K562 (cell line): ENCODE measurements at regions not wholly inside any gene's neighbourhood (a gene's known extent, or its start where the extent isn't known, plus 50 kb on each side); places are given as distances from the start of the nearest gene placed in this dataset.

Source experiments
- ATAC-seq: fragments of 200-7000 bp; cut with Tn5 transposase; 3 replicates; pipeline ENCODE4 v1.9.1; 2020; ENCODE audit warnings: moderate library complexity
- BruUV-seq: library from RNA; stranded (reverse); fragments of 400-500 nt; replicated peaks from 2 replicates; lab custom pipeline; 2021; lab: Mats Ljungman, UMichigan
- CTCF ChIA-PET: fragments of 300-600 bp; formaldehyde crosslinking; extraction: SDS; loops from one replicate; lab custom pipeline; 2021; ENCODE audit warnings: low intra/inter-chr PET ratio; lab: Yijun Ruan, JAX
- POLR2A ChIA-PET: fragments of 300-600, 350-650 bp; sonication (Branson Sonifier 250); formaldehyde crosslinking; extraction: SDS; loops from one replicate; lab custom pipeline; 2021; ENCODE audit warnings: antibody characterized with exemption, inconsistent platforms; lab: Yijun Ruan, JAX
- DNase-seq, 4 experiments: peaks; one replicate each; pipeline versions ENCODE4 v3.0.0 to v3.0.0-alpha.2; 2011 to 2018; ENCODE audit warnings: low spot score in 3 of 4, mixed read lengths in 3 of 4; ENCODE audit errors: extremely low read depth in 1 of 4
- FAIRE-seq: peaks from 2 replicates; lab custom pipeline; 2011; peaks lifted over from hg19 to GRCh38; lab: Jason Lieb, UNC
- H2AFZ ChIP-seq: 2 replicates; pipeline ENCODE4 v1.6.0; 2011; ENCODE audit warnings: low read depth, low read length, control low read depth, inconsistent platforms
- H3K27ac ChIP-seq: fragments of 200-600 bp; 3 replicates; pipeline ENCODE4 v1.8.0; 2011; ENCODE audit warnings: low read depth, mild to moderate bottlenecking, control low read depth, inconsistent platforms, low read length, moderate library complexity, mixed read lengths; ENCODE audit errors: extremely low read depth
- H3K27me3 ChIP-seq, 2 experiments: fragments of 300-600 bp in 1 of 2; 2 replicates in 1 of 2; 3 replicates in 1 of 2; pipeline versions ENCODE4 v1.6.0 to v1.8.0; 2011; ENCODE audit warnings: inconsistent platforms in 2 of 2, low read length in 2 of 2, mild to moderate bottlenecking in 1 of 2, mixed read lengths in 1 of 2, moderate library complexity in 1 of 2; ENCODE audit not compliant: control insufficient read depth in 2 of 2, insufficient read depth in 2 of 2
- H3K36me3 ChIP-seq: fragments of 300-600 bp; 3 replicates; pipeline ENCODE4 v1.8.0; 2011; ENCODE audit warnings: mild to moderate bottlenecking, low read length, inconsistent platforms; ENCODE audit not compliant: control insufficient read depth, insufficient read depth
- H3K4me1 ChIP-seq, 2 experiments: fragments of 200-600 bp in 1 of 2; replicated peaks in 1 of 2; 2 replicates in 1 of 2; 3 replicates in 1 of 2; pipeline versions ENCODE4 v1.5.1 to v1.8.0; 2011; ENCODE audit warnings: inconsistent platforms in 2 of 2, low read length in 2 of 2, mild to moderate bottlenecking in 1 of 2, mixed read lengths in 1 of 2, moderate library complexity in 1 of 2; ENCODE audit not compliant: control insufficient read depth in 2 of 2, insufficient read depth in 2 of 2
- H3K4me2 ChIP-seq: 2 replicates; pipeline ENCODE4 v1.6.1; 2011; ENCODE audit warnings: low read length, control low read depth, inconsistent platforms, mixed read lengths; ENCODE audit not compliant: insufficient read depth
- H3K4me3 ChIP-seq: fragments of 200-600 bp; sonication (generic), shearing (Covaris generic); 2 replicates; pipeline ENCODE4 v1.5.1; 2016; ENCODE audit warnings: control low read depth, inconsistent platforms
- H3K79me2 ChIP-seq: fragments of 200-600 bp; 3 replicates; pipeline ENCODE4 v1.8.0; 2011; ENCODE audit warnings: low read length, inconsistent platforms; ENCODE audit not compliant: control insufficient read depth, insufficient read depth
- H3K9ac ChIP-seq, 2 experiments: 2 replicates each; pipeline versions ENCODE4 v1.6.0 to v1.6.1; 2011; ENCODE audit warnings: low read depth in 2 of 2, low read length in 2 of 2, control low read depth in 1 of 2, inconsistent platforms in 1 of 2, mild to moderate bottlenecking in 1 of 2, mixed read lengths in 1 of 2; ENCODE audit not compliant: insufficient read depth in 1 of 2
- H3K9me1 ChIP-seq: one replicate; pipeline ENCODE4 v1.6.0; 2011; ENCODE audit warnings: inconsistent platforms, mild to moderate bottlenecking, low read length, moderate library complexity; ENCODE audit not compliant: control insufficient read depth, insufficient read depth
- H3K9me3 ChIP-seq: replicated peaks from 2 replicates; pipeline ENCODE4 v1.5.1; 2011; ENCODE audit warnings: low read depth, low read length, inconsistent platforms; ENCODE audit not compliant: control insufficient read depth, insufficient read depth
- H4K20me1 ChIP-seq: replicated peaks from 2 replicates; pipeline ENCODE4 v1.6.1; 2011; ENCODE audit warnings: low read length, inconsistent platforms, mixed read lengths; ENCODE audit not compliant: control insufficient read depth, insufficient read depth
- BRD4 ChIP-seq: fragments of 200-600 bp; sonication (generic); IDR thresholded peaks from 2 replicates; pipeline ENCODE4 v1.6.1; 2017; ENCODE audit warnings: inconsistent platforms
- DDX20 ChIP-seq: fragments of 450-650 bp; IDR thresholded peaks from 2 replicates; pipeline ENCODE4 v1.6.1; 2016; ENCODE audit warnings: missing genetic modification characterization, low read depth, mild to moderate bottlenecking, missing compliant biosample characterization, moderate library complexity
- ESRRB ChIP-seq: fragments of 250-450 bp; sonication (Bioruptor Pico); IDR thresholded peaks from 2 replicates; pipeline ENCODE4 v1.5.0; 2020; ENCODE audit warnings: mild to moderate bottlenecking, moderate library complexity, borderline replicate concordance
- JUND ChIP-seq, 2 experiments: IDR thresholded peaks; 2 replicates in 1 of 2; 3 replicates in 1 of 2; pipeline ENCODE4 v1.6.1; 2011; ENCODE audit warnings: borderline replicate concordance in 2 of 2, low read depth in 2 of 2, low read length in 2 of 2, improper control_type of control experiment in 1 of 2, missing biosample characterization in 1 of 2, missing genetic modification characterization in 1 of 2, missing genetic modification reagents in 1 of 2
- ZC3H8 ChIP-seq: fragments of 450-650 bp; IDR thresholded peaks from 2 replicates; pipeline ENCODE4 v1.6.1; 2017
- ZNF12 ChIP-seq: sonication (generic); formaldehyde crosslinking; IDR thresholded peaks from 2 replicates; pipeline ENCODE4 v1.4.0; 2020; ENCODE audit warnings: mild to moderate bottlenecking, missing genetic modification reagents
- ZNF24 ChIP-seq: fragments of 450-650 bp; IDR thresholded peaks from 2 replicates; pipeline ENCODE4 v1.6.1; 2016
- ZNF41 ChIP-seq: fragments of 250-450 bp; sonication (Bioruptor Pico); conservative IDR thresholded peaks from 2 replicates; pipeline ENCODE4 v1.4.0; 2020; ENCODE audit warnings: mild to moderate bottlenecking
- ZNF507 ChIP-seq: conservative IDR thresholded peaks from 2 replicates; pipeline ENCODE4 v1.6.1; 2017; ENCODE audit warnings: missing genetic modification characterization, missing compliant biosample characterization
- ZSCAN32 ChIP-seq: fragments of 450-650 bp; formaldehyde crosslinking; IDR thresholded peaks from 2 replicates; pipeline ENCODE4 v1.4.0; 2020; ENCODE audit warnings: mild to moderate bottlenecking, moderate library complexity
- WGBS: fragments of 100-300 bp; shearing (Covaris generic); methylation state at CpG from one replicate; pipeline ENCODE4 v1.1.6; 2016; ENCODE audit warnings: low coverage, mixed read lengths; ENCODE audit not compliant: insufficient coverage; ENCODE audit errors: missing lambda C conversion rate; 5-methylcytosine and 5-hydroxymethylcytosine counted together
- in situ Hi-C: fragments of 300-500 bp; cut with MboI; formaldehyde crosslinking; loops from 4 replicates; pipeline ENCODE4 v1.15.0; 2018; ENCODE audit warnings: inconsistent platforms, mixed read lengths
- intact Hi-C: fragments of 100-400 bp; cut with micrococcal nuclease; formaldehyde crosslinking; loops from 2 replicates; pipeline ENCODE4 v1.14.2; 2022
- TF ChIP-seq, protein P1 (sequence below): IDR thresholded peaks from 3 replicates; pipeline ENCODE4 v1.6.1; 2011; ENCODE audit warnings: borderline replicate concordance, mild to moderate bottlenecking, moderate library complexity; ENCODE audit not compliant: insufficient read length; ENCODE audit errors: extremely low read depth
- TF ChIP-seq, protein P2 (sequence below): sonication (generic); formaldehyde crosslinking; IDR thresholded peaks from 2 replicates; pipeline ENCODE4 v1.8.0; 2022; ENCODE audit warnings: mild to moderate bottlenecking, missing genetic modification reagents

DNA sequence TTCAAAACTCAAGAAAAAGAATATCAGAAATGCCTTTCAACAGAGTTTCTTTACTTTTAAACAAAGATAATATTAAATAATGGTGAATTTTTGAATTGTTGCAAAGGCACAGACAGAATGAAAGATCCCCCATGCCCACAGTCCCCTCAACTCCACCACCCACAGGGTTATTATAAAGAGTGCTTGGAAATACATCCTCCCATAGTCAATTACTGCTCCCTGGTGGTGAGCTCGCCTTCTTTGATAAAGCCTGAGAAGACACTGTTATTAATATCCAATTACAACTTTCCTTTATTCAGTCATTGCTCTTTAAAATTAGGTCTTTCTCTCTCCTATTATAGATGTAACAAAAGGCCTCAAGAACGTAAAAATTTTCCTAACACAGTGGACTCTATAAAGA, 490.2 kb upstream of the RORB start:
- Histone ChIP-seq H3K27me3 (no peaks in the 10 kb centered on the region), H3K4me3 (no peak overlapping the region), H3K9me3 (no peaks in the 10 kb centered on the region), H3K79me2 (no peaks in the 10 kb centered on the region), H4K20me1 (no peaks in the 10 kb centered on the region), H3K9ac (no peak overlapping the region), H3K36me3 (no peaks in the 10 kb centered on the region), H3K4me2 (no peak overlapping the region), H2AFZ (no peak overlapping the region), H3K9me1 (no peaks in the 10 kb centered on the region), H3K4me1 (no peaks in the 10 kb centered on the region), H3K27ac (no peak overlapping the region)
- intact Hi-C loops (no loop called here), in situ Hi-C loops (no loop called here)
- ChIA-PET CTCF (no interaction called here), POLR2A (no interaction called here)
- 0 out of 3 replicates have a peak, but pooled peaks have one; percentile 49 for ATAC-seq
- FAIRE-seq = no peak
- BruUV-seq = no TSS peak
- no peak for TF ChIP-seq JUND (IDR thresholded peaks at IDR 0.05; ENCODE audit: borderline replicate concordance, low read depth, low read length)
- no peak for TF ChIP-seq JUND (tag; IDR thresholded peaks at IDR 0.05; ENCODE audit: borderline replicate concordance, low read depth, low read length)
- TF ChIP-seq, protein P1, sequence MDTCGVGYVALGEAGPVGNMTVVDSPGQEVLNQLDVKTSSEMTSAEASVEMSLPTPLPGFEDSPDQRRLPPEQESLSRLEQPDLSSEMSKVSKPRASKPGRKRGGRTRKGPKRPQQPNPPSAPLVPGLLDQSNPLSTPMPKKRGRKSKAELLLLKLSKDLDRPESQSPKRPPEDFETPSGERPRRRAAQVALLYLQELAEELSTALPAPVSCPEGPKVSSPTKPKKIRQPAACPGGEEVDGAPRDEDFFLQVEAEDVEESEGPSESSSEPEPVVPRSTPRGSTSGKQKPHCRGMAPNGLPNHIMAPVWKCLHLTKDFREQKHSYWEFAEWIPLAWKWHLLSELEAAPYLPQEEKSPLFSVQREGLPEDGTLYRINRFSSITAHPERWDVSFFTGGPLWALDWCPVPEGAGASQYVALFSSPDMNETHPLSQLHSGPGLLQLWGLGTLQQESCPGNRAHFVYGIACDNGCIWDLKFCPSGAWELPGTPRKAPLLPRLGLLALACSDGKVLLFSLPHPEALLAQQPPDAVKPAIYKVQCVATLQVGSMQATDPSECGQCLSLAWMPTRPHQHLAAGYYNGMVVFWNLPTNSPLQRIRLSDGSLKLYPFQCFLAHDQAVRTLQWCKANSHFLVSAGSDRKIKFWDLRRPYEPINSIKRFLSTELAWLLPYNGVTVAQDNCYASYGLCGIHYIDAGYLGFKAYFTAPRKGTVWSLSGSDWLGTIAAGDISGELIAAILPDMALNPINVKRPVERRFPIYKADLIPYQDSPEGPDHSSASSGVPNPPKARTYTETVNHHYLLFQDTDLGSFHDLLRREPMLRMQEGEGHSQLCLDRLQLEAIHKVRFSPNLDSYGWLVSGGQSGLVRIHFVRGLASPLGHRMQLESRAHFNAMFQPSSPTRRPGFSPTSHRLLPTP = no peak
- TF ChIP-seq ZNF507 = no peak
- TF ChIP-seq DDX20 (tag) = no peak
- TF ChIP-seq ZSCAN32 (CRISPR knock-in tag) = no peak
- no peak for TF ChIP-seq BRD4
- TF ChIP-seq ZC3H8 = no peak
- no peak for TF ChIP-seq ZNF24
- TF ChIP-seq, protein P2, sequence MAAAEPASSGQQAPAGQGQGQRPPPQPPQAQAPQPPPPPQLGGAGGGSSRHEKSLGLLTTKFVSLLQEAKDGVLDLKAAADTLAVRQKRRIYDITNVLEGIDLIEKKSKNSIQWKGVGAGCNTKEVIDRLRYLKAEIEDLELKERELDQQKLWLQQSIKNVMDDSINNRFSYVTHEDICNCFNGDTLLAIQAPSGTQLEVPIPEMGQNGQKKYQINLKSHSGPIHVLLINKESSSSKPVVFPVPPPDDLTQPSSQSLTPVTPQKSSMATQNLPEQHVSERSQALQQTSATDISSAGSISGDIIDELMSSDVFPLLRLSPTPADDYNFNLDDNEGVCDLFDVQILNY = no peak
- TF ChIP-seq ESRRB (CRISPR knock-in tag) = no peak
- TF ChIP-seq ZNF12 (CRISPR knock-in tag) = no peak
- no peak for TF ChIP-seq ZNF41 (CRISPR knock-in tag)
- no peak for DNase-seq
- WGBS = 57% methylated on average over 2 of the region's 2 CpGs
